Left cardiac atrium (tissue), 4 donors: ENCODE measurements at regions not wholly inside any gene's neighbourhood (a gene's known extent, or its start where the extent isn't known, plus 50 kb on each side); places are given as distances from the start of the nearest gene placed in this dataset.

ENCODE experiments used
- ATAC-seq, 2 donors: fragments of 200-7000 bp; cut with Tn5 transposase; one replicate each; pipeline ENCODE4 v1.9.1; 2020; ENCODE audit warnings: mild to moderate bottlenecking in 2 of 2, moderate library complexity in 2 of 2
- DNase-seq: peaks from one replicate; pipeline ENCODE4 v3.0.0-alpha.2; 2020
- intact Hi-C, 2 donors: fragments of 100-400 bp; cut with DNase I; formaldehyde crosslinking; loops; one replicate each; pipeline versions ENCODE4 v1.14.1 to v1.15.1; 2022 to 2023
- donor health status: DM: no; HTN: yes; CAD: no.
- donor health status: DM: no; HTN: yes; CAD: no; lungs with severe emphysema.
- donor health status: DM: yes; HTN: yes; CAD: no.
- donor health status: Dilated cardiomyopathy.

GRCh38 chr2:9141091-9141667 lies 65.4 kb upstream of the ASAP2 start:
- intact Hi-C loops: loop anchor here (5.0 to 10.0 kb wide), 4 partner anchors 51 to 281 kb away; partner anchors contain the start of genes CPSF3 (in 1 of the 2) and ITGB1BP1 (in 1 of the 2)
- no peak for ATAC-seq

GRCh38 chr2:9140645-9141044 lies 66.0 kb upstream of the ASAP2 start:
- DNase-seq: no peak
- intact Hi-C loops: loop anchor here (5.0 to 10.0 kb wide), 4 partner anchors 52 to 282 kb away; partner anchors contain the start of genes CPSF3 (in 1 of the 2) and ITGB1BP1 (in 1 of the 2)
- ATAC-seq: no peak

More at GRCh38 chr2:9141091-9141667, 65.4 kb upstream of the ASAP2 start:
- DNase-seq: no peak

- intact Hi-C loops: loop anchor here (5.0 to 10.0 kb wide), 5 partner anchors 53 to 283 kb away; partner anchors contain the start of genes CPSF3 (in 1 of the 2) and ITGB1BP1 (in 1 of the 2)
- ATAC-seq (peak; percentile 17 to 27), DNase-seq (peak; percentile 76)
Measured at GRCh38 chr2:9139491-9140443, 66.8 kb upstream of the ASAP2 start.

GRCh38 chr2:9137379-9138150 lies 69.0 kb upstream of the ASAP2 start:
- intact Hi-C loops: loop anchor here in 1 of 2 donors (5.0 kb wide), 1 partner anchor 265 kb away; no protein-coding TSS in a partner anchor
- DNase-seq (no peak), ATAC-seq (no peak)

GRCh38 chr2:9135822-9136558 lies 70.6 kb upstream of the ASAP2 start:
- DNase-seq (no peak), ATAC-seq (no peak)
- intact Hi-C loops: loop anchor here in 1 of 2 donors (5.0 kb wide), 1 partner anchor 264 kb away; no protein-coding TSS in a partner anchor

- DNase-seq (no peak), ATAC-seq (no peak)
- intact Hi-C loops: no loop called here
Measured at GRCh38 chr2:9127316-9127715, 79.3 kb upstream of the ASAP2 start.

GRCh38 chr2:9126540-9126939 lies 80.1 kb upstream of the ASAP2 start:
- intact Hi-C loops: no loop called here
- DNase-seq: no peak
- ATAC-seq: no peak

- DNase-seq (no peak), ATAC-seq (peak; percentile 30 to 32)
- intact Hi-C loops: no loop called here
Measured at GRCh38 chr2:9124231-9124741, 82.3 kb upstream of the ASAP2 start.

- intact Hi-C loops: no loop called here
- ATAC-seq (no peak), DNase-seq (no peak)
Measured at GRCh38 chr2:9123069-9123468, 83.5 kb upstream of the ASAP2 start.

- intact Hi-C loops: no loop called here
Measured at GRCh38 chr2:9122367-9122766, 84.2 kb upstream of the ASAP2 start.

GRCh38 chr2:9118383-9118960 lies 88.1 kb upstream of the ASAP2 start:
- ATAC-seq (no peak), DNase-seq (no peak)
- intact Hi-C loops: no loop called here

More at GRCh38 chr2:9122367-9122766, 84.2 kb upstream of the ASAP2 start:
- ATAC-seq: no peak
- DNase-seq: no peak

GRCh38 chr2:9115229-9115628 lies 91.4 kb upstream of the ASAP2 start:
- DNase-seq (no peak), ATAC-seq (no peak)
- intact Hi-C loops: no loop called here

GRCh38 chr2:9114458-9114857 lies 92.2 kb upstream of the ASAP2 start:
- ATAC-seq: no peak
- intact Hi-C loops: no loop called here
- no peak for DNase-seq

GRCh38 chr2:9113916-9114315 lies 92.7 kb upstream of the ASAP2 start:
- ATAC-seq (no peak), DNase-seq (no peak)
- intact Hi-C loops: no loop called here

- no peak for ATAC-seq
- intact Hi-C loops: no loop called here
- no peak for DNase-seq
Measured at GRCh38 chr2:9113262-9113661, 93.3 kb upstream of the ASAP2 start.

GRCh38 chr2:9112079-9112721 lies 94.4 kb upstream of the ASAP2 start:
- peak; percentile 78 to 95 for ATAC-seq
- intact Hi-C loops: no loop called here
- DNase-seq: peak; percentile 65

GRCh38 chr2:9110893-9111569 lies 95.6 kb upstream of the ASAP2 start:
- no peak for ATAC-seq
- intact Hi-C loops: no loop called here
- DNase-seq: no peak
